ENCODE measurements at regions not wholly inside any gene's neighbourhood (a gene's known extent, or its start where the extent isn't known, plus 50 kb on each side); places are given as distances from the start of the nearest gene placed in this dataset.

- TF ChIP-seq, protein P1, sequence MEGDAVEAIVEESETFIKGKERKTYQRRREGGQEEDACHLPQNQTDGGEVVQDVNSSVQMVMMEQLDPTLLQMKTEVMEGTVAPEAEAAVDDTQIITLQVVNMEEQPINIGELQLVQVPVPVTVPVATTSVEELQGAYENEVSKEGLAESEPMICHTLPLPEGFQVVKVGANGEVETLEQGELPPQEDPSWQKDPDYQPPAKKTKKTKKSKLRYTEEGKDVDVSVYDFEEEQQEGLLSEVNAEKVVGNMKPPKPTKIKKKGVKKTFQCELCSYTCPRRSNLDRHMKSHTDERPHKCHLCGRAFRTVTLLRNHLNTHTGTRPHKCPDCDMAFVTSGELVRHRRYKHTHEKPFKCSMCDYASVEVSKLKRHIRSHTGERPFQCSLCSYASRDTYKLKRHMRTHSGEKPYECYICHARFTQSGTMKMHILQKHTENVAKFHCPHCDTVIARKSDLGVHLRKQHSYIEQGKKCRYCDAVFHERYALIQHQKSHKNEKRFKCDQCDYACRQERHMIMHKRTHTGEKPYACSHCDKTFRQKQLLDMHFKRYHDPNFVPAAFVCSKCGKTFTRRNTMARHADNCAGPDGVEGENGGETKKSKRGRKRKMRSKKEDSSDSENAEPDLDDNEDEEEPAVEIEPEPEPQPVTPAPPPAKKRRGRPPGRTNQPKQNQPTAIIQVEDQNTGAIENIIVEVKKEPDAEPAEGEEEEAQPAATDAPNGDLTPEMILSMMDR (IDR thresholded peaks at IDR 0.05; ENCODE audit: extremely low read depth, insufficient read depth, missing control alignments), result no peak
- in situ Hi-C loops (cut with MboI; ENCODE audit: low pct_unique_long_range_greater_than_20kb, low sequenced_read_pairs, unreplicated experiment), result no loop called here
- no peak for DNase-seq (ENCODE audit: low spot score)
Observed at GRCh38 chr1:214993419-214993818, 89.1 kb upstream of the KCNK2 start.

- in situ Hi-C loops (cut with MboI; ENCODE audit: low pct_unique_long_range_greater_than_20kb, low sequenced_read_pairs, unreplicated experiment), result no loop called here
- DNase-seq (ENCODE audit: low spot score), result no peak
- TF ChIP-seq, protein P1 (IDR thresholded peaks at IDR 0.05; ENCODE audit: extremely low read depth, insufficient read depth, missing control alignments), result no peak
Observed at GRCh38 chr1:214997685-214998084, 84.9 kb upstream of the KCNK2 start.

GRCh38 chr1:215001419-215002021 lies 81.0 kb upstream of the KCNK2 start:
- DNase-seq (ENCODE audit: low spot score), result peak; percentile 57
- TF ChIP-seq, protein P1 (IDR thresholded peaks at IDR 0.05; ENCODE audit: extremely low read depth, insufficient read depth, missing control alignments), result no peak
- in situ Hi-C loops (cut with MboI; ENCODE audit: low pct_unique_long_range_greater_than_20kb, low sequenced_read_pairs, unreplicated experiment), result no loop called here

GRCh38 chr1:215002471-215002870 lies 80.1 kb upstream of the KCNK2 start:
- in situ Hi-C loops (cut with MboI; ENCODE audit: low pct_unique_long_range_greater_than_20kb, low sequenced_read_pairs, unreplicated experiment), result no loop called here
- TF ChIP-seq, protein P1 (IDR thresholded peaks at IDR 0.05; ENCODE audit: extremely low read depth, insufficient read depth, missing control alignments), result no peak

GRCh38 chr1:215003686-215004085 lies 78.9 kb upstream of the KCNK2 start:
- TF ChIP-seq, protein P1 (IDR thresholded peaks at IDR 0.05; ENCODE audit: extremely low read depth, insufficient read depth, missing control alignments), result no peak
- in situ Hi-C loops (cut with MboI; ENCODE audit: low pct_unique_long_range_greater_than_20kb, low sequenced_read_pairs, unreplicated experiment), result no loop called here
- no peak for DNase-seq (ENCODE audit: low spot score)

More at GRCh38 chr1:215002471-215002870, 80.1 kb upstream of the KCNK2 start:
- DNase-seq (ENCODE audit: low spot score), result no peak

DNA sequence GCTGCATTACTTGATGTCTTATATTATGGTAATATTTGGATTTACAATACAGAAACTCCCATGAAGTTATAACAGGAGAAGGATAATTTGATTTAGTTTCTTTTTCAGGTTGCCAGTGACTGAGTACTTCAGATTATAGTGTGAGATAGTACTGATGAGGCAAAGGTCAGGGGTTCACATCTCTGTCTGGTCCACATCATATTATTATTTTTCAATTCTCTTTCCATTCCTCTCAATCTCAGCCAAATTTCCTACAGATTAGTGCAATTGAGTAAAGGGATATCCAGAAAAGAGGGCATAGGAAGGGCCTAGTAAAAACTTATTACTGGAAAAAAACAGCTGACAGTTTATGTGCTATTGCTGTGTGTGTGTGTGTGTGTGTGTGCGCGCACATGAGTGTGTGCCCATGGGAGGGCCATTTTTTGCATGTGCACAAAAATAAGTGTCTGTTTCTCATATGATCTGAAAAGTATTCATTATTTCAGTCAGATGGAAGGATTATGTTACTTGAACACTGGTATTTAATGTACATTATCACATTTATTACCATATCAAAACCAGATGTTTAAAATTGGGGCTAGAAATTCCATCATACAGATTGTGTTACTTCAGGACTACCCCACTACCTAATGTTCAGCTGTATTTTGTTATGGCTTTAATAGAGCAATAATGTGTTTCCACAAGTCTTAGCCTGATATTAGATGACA lies 78.3 kb upstream of the KCNK2 start:
- in situ Hi-C loops (cut with MboI; ENCODE audit: low pct_unique_long_range_greater_than_20kb, low sequenced_read_pairs, unreplicated experiment), result no loop called here
- TF ChIP-seq, protein P1 (IDR thresholded peaks at IDR 0.05; ENCODE audit: extremely low read depth, insufficient read depth, missing control alignments), result no peak
- DNase-seq (ENCODE audit: low spot score), result no peak
